ENCODE measurements at regions not wholly inside any gene's neighbourhood (a gene's known extent, or its start where the extent isn't known, plus 50 kb on each side); places are given as distances from the start of the nearest gene placed in this dataset.

- in situ Hi-C loops (cut with MboI; ENCODE audit: low pct_ligation_motif_present in 1 of 4, low pct_unique_long_range_greater_than_20kb in 1 of 4, low sequenced_read_pairs in 3 of 4), result loop anchor here in 1 of 4 donors (25.0 kb wide), 1 partner anchor 273 kb away; the partner anchor contains the start of gene FAM43A
- no peaks in the 10 kb centered on the region for H3K4me1 ChIP-seq
- H3K9me3 ChIP-seq, result no peaks in the 10 kb centered on the region
- H3K36me3 ChIP-seq, result no peaks in the 10 kb centered on the region
- TF ChIP-seq POLR2AphosphoS5 (IDR thresholded peaks at IDR 0.05), result no peak
- no peak for TF ChIP-seq CTCF (IDR thresholded peaks at IDR 0.05)
- TF ChIP-seq EP300 (IDR thresholded peaks at IDR 0.05; ENCODE audit: low read depth), result no peak
- no peak for TF ChIP-seq POLR2A (IDR thresholded peaks at IDR 0.05)
- 85 to 100% methylated on average over 5 to 14 of the region's 14 CpGs for WGBS, 2 donors (ENCODE audit: low coverage in 1 of 2)
- no peak overlapping the region for H3K4me3 ChIP-seq
- H3K27me3 ChIP-seq, result no peaks in the 10 kb centered on the region
- DNase-seq, result no peak
- H3K27ac ChIP-seq, result no peak overlapping the region
- intact Hi-C loops (cut with DNase I; ENCODE audit: low total_unique reads), result no loop called here
Observed at GRCh38 chr3:194960446-194961032, 274.9 kb downstream of the FAM43A start.

- H3K36me3 ChIP-seq, result no peaks in the 10 kb centered on the region
- H3K4me1 ChIP-seq, result no peaks in the 10 kb centered on the region
- H3K27me3 ChIP-seq, result no peaks in the 10 kb centered on the region
- no peak for DNase-seq
- no peak for TF ChIP-seq EP300 (IDR thresholded peaks at IDR 0.05; ENCODE audit: low read depth)
- TF ChIP-seq CTCF (IDR thresholded peaks at IDR 0.05), result no peak
- no peak for TF ChIP-seq POLR2A (IDR thresholded peaks at IDR 0.05)
- no peak for TF ChIP-seq POLR2AphosphoS5 (IDR thresholded peaks at IDR 0.05)
- intact Hi-C loops (cut with DNase I; ENCODE audit: low total_unique reads) (no loop called here), in situ Hi-C loops (cut with MboI; ENCODE audit: low pct_ligation_motif_present in 1 of 4, low pct_unique_long_range_greater_than_20kb in 1 of 4, low sequenced_read_pairs in 3 of 4) (loop anchor here in 1 of 4 donors (25.0 kb wide), 1 partner anchor 274 kb away; the partner anchor contains the start of gene FAM43A)
- no peaks in the 10 kb centered on the region for H3K9me3 ChIP-seq
- WGBS, 2 donors (ENCODE audit: low coverage in 1 of 2), result 93% methylated on average over 11 of the region's 11 CpGs; no CpG with 5 or more reads in 1 of the 2 donors
- no peak overlapping the region for H3K4me3 ChIP-seq
- H3K27ac ChIP-seq, result no peak overlapping the region
Observed at GRCh38 chr3:194961149-194961548, 275.5 kb downstream of the FAM43A start.

GRCh38 chr3:194961571-194961970, 275.9 kb downstream of the FAM43A start:
- TF ChIP-seq CTCF (IDR thresholded peaks at IDR 0.05), result no peak
- no peak for TF ChIP-seq POLR2A (IDR thresholded peaks at IDR 0.05)
- no peak for TF ChIP-seq POLR2AphosphoS5 (IDR thresholded peaks at IDR 0.05)
- no peak for TF ChIP-seq EP300 (IDR thresholded peaks at IDR 0.05; ENCODE audit: low read depth)
- 85 to 100% methylated on average over 1 to 6 of the region's 6 CpGs for WGBS, 2 donors (ENCODE audit: low coverage in 1 of 2)
- H3K4me3 ChIP-seq, result no peak overlapping the region
- H3K36me3 ChIP-seq, result no peaks in the 10 kb centered on the region
- intact Hi-C loops (cut with DNase I; ENCODE audit: low total_unique reads), result no loop called here
- no peaks in the 10 kb centered on the region for H3K27me3 ChIP-seq
- no peak for DNase-seq
- no peaks in the 10 kb centered on the region for H3K4me1 ChIP-seq
- H3K27ac ChIP-seq, result no peak overlapping the region
- in situ Hi-C loops (cut with MboI; ENCODE audit: low pct_ligation_motif_present in 1 of 4, low pct_unique_long_range_greater_than_20kb in 1 of 4, low sequenced_read_pairs in 3 of 4), result loop anchor here in 1 of 4 donors (25.0 kb wide), 1 partner anchor 274 kb away; the partner anchor contains the start of gene FAM43A
- no peaks in the 10 kb centered on the region for H3K9me3 ChIP-seq

- Histone ChIP-seq H3K4me3 (no peak overlapping the region), H3K27ac (no peak overlapping the region), H3K36me3 (no peaks in the 10 kb centered on the region), H3K9me3 (no peaks in the 10 kb centered on the region), H3K4me1 (no peaks in the 10 kb centered on the region), H3K27me3 (no peaks in the 10 kb centered on the region)
- intact Hi-C loops (cut with DNase I; ENCODE audit: low total_unique reads), result no loop called here
- DNase-seq, result no peak
- 77 to 80% methylated on average over 1 to 2 of the region's 2 CpGs for WGBS, 2 donors (ENCODE audit: low coverage in 1 of 2)
- in situ Hi-C loops (cut with MboI; ENCODE audit: low pct_ligation_motif_present in 1 of 4, low pct_unique_long_range_greater_than_20kb in 1 of 4, low sequenced_read_pairs in 3 of 4), result loop anchor here in 1 of 4 donors (25.0 kb wide), 1 partner anchor 275 kb away; the partner anchor contains the start of gene FAM43A
- TF ChIP-seq EP300 (IDR thresholded peaks at IDR 0.05; ENCODE audit: low read depth) (no peak), CTCF (IDR thresholded peaks at IDR 0.05) (no peak), POLR2AphosphoS5 (IDR thresholded peaks at IDR 0.05) (no peak), POLR2A (IDR thresholded peaks at IDR 0.05) (no peak)
Observed at GRCh38 chr3:194962056-194962455, 276.4 kb downstream of the FAM43A start.

Data from transverse colon (tissue), 4 donors.